PC-3 (cell line): ENCODE measurements at regions not wholly inside any gene's neighbourhood (a gene's known extent, or its start where the extent isn't known, plus 50 kb on each side); places are given as distances from the start of the nearest gene placed in this dataset.

ENCODE experiments used
- ATAC-seq: fragments of 200-7000 bp; cut with Tn5 transposase; 2 replicates; pipeline ENCODE4 v1.9.1; 2020; ENCODE audit warnings: mild to moderate bottlenecking, moderate library complexity
- BruUV-seq: library from RNA; stranded (reverse); fragments of 400-500 nt; replicated peaks from 2 replicates; lab custom pipeline; 2021; lab: Mats Ljungman, UMichigan
- CTCF ChIA-PET: fragments of 300-600 bp; sonication (Branson Sonifier 250); formaldehyde crosslinking; loops from one replicate; lab custom pipeline; 2022; ENCODE audit warnings: antibody characterized with exemption; lab: Charles Lee
- POLR2A ChIA-PET: fragments of 300-600 bp; sonication (Branson Sonifier 250); formaldehyde crosslinking; loops from one replicate; lab custom pipeline; 2022; ENCODE audit warnings: antibody characterized with exemption; ENCODE audit not compliant: unreplicated experiment; lab: Charles Lee
- DNase-seq: peaks from one replicate; pipeline ENCODE4 v3.0.0-alpha.2; 2015
- H2AFZ ChIP-seq: fragments of 300-600 bp; sonication (generic); 2 replicates; pipeline ENCODE4 v1.6.0; 2016; ENCODE audit warnings: antibody characterized with exemption, low read length
- H3F3A ChIP-seq: fragments of 300-600 bp; sonication (generic); one replicate; pipeline ENCODE4 v1.6.0; 2017; ENCODE audit warnings: antibody characterized with exemption, low read length, control low read depth, mild to moderate bottlenecking; ENCODE audit not compliant: unreplicated experiment
- H3K27ac ChIP-seq: fragments of 300-600 bp; sonication (generic); 2 replicates; pipeline ENCODE4 v1.5.1; 2016; ENCODE audit warnings: mild to moderate bottlenecking, low read length
- H3K27me3 ChIP-seq: fragments of 300-600 bp; sonication (generic); 2 replicates; pipeline ENCODE4 v1.6.1; 2016; ENCODE audit warnings: low read length, mixed read lengths
- H3K36me3 ChIP-seq: fragments of 300-600 bp; sonication (generic); 2 replicates; pipeline ENCODE4 v1.6.1; 2016; ENCODE audit warnings: low read depth, mixed run types, low read length, mixed read lengths
- H3K4me1 ChIP-seq: fragments of 300-600 bp; sonication (generic); 2 replicates; pipeline ENCODE4 v1.5.1; 2016; ENCODE audit warnings: low read length; ENCODE audit not compliant: insufficient read depth
- H3K4me2 ChIP-seq: fragments of 300-600 bp; sonication (generic); 2 replicates; pipeline ENCODE4 v1.6.0; 2016; ENCODE audit warnings: low read length
- H3K4me3 ChIP-seq: fragments of 300-600 bp; sonication (generic); 2 replicates; pipeline ENCODE4 v1.5.1; 2016; ENCODE audit warnings: mild to moderate bottlenecking, low read length, mixed read lengths
- H3K79me2 ChIP-seq: fragments of 300-600 bp; sonication (generic); 2 replicates; pipeline ENCODE4 v1.6.1; 2017; ENCODE audit warnings: low read length, mixed read lengths
- H3K9ac ChIP-seq: fragments of 300-600 bp; sonication (generic); 2 replicates; pipeline ENCODE4 v1.6.0; 2016; ENCODE audit warnings: mild to moderate bottlenecking, low read length
- H3K9me2 ChIP-seq: fragments of 300-600 bp; sonication (generic); replicated peaks from 2 replicates; pipeline ENCODE4 v1.6.1; 2016; ENCODE audit warnings: mixed run types, low read length, mixed read lengths
- H3K9me3 ChIP-seq: fragments of 300-600 bp; sonication (generic); 2 replicates; pipeline ENCODE4 v1.6.1; 2016; ENCODE audit warnings: low read length, mixed read lengths
- H4K20me1 ChIP-seq: fragments of 300-600 bp; sonication (generic); 2 replicates; pipeline ENCODE4 v1.6.1; 2016; ENCODE audit warnings: low read length, mixed read lengths
- CTCF ChIP-seq: fragments of 300-600 bp; sonication (generic); conservative IDR thresholded peaks from 2 replicates; pipeline ENCODE4 v1.5.1; 2017; ENCODE audit warnings: antibody characterized with exemption, low read depth, mild to moderate bottlenecking, low read length
- EZH2 ChIP-seq: fragments of 300-600 bp; sonication (generic); IDR thresholded peaks from one replicate; pipeline ENCODE4 v1.6.1; 2017; ENCODE audit warnings: antibody characterized with exemption, mild to moderate bottlenecking, low read length; ENCODE audit not compliant: unreplicated experiment
- EZH2phosphoT487 ChIP-seq: fragments of 300-600 bp; sonication (generic); IDR thresholded peaks from 2 replicates; pipeline ENCODE4 v1.6.1; 2018; ENCODE audit warnings: mild to moderate bottlenecking, antibody characterized with exemption, low read length, borderline replicate concordance
- intact Hi-C: fragments of 100-400 bp; cut with micrococcal nuclease; formaldehyde crosslinking; loops from 2 replicates; pipeline ENCODE4 v1.9.0; 2023

GRCh38 chr3:194929578-194929960 is 243.9 kb downstream of the FAM43A start:
- intact Hi-C loops: no loop called here
- DNase-seq (no peak), ATAC-seq (no peak)
- Histone ChIP-seq H3K27me3 (no peaks in the 10 kb centered on the region), H2AFZ (no peak overlapping the region), H3K9me2 (no peaks in the 10 kb centered on the region), H3K4me3 (no peak overlapping the region), H3F3A (no peaks in the 10 kb centered on the region), H3K4me2 (no peak overlapping the region), H3K27ac (no peak overlapping the region), H3K9me3 (no peaks in the 10 kb centered on the region), H3K4me1 (peaks cover 19% of the 10 kb centered on the region), H3K79me2 (no peaks in the 10 kb centered on the region), H3K36me3 (no peaks in the 10 kb centered on the region), H3K9ac (no peak overlapping the region), H4K20me1 (no peaks in the 10 kb centered on the region)
- CTCF ChIA-PET: interaction anchor here (1.2 kb wide), 1 partner anchor 45 kb away, joined by 3 read pairs; no protein-coding TSS in a partner anchor
- POLR2A ChIA-PET: no interaction called here
- TF ChIP-seq EZH2 (no peak), EZH2phosphoT487 (no peak), CTCF (no peak; the same call in 1 of the 2 replicates)
- BruUV-seq: no TSS peak

GRCh38 chr3:194930377-194931204 is 244.9 kb downstream of the FAM43A start:
- Histone ChIP-seq H3K27ac (peak overlapping the region; percentile 28), H3K79me2 (no peaks in the 10 kb centered on the region), H3K9me2 (no peaks in the 10 kb centered on the region), H3K9me3 (no peaks in the 10 kb centered on the region), H3K9ac (no peak overlapping the region), H3K4me3 (no peak overlapping the region), H2AFZ (peak overlapping the region; percentile 65), H3K4me2 (peak overlapping the region; percentile 31), H4K20me1 (no peaks in the 10 kb centered on the region), H3K36me3 (no peaks in the 10 kb centered on the region), H3K27me3 (no peaks in the 10 kb centered on the region), H3K4me1 (peaks cover 29% of the 10 kb centered on the region), H3F3A (no peaks in the 10 kb centered on the region)
- BruUV-seq: no TSS peak
- ChIA-PET POLR2A (interaction anchor here (0.6 kb wide), 3 partner anchors 8 to 69 kb away, joined by 3 read pairs; no protein-coding TSS in a partner anchor), CTCF (interaction anchor here (0.6 to 1.2 kb wide), 2 partner anchors 46 to 394 kb away, joined by 3 to 6 read pairs; no protein-coding TSS in a partner anchor)
- ATAC-seq: peak; percentile 93
- TF ChIP-seq EZH2 (no peak), CTCF (no peak), EZH2phosphoT487 (no peak)
- peak; percentile 68 for DNase-seq
- intact Hi-C loops: no loop called here
